ENCODE measurements at regions not wholly inside any gene's neighbourhood (a gene's known extent, or its start where the extent isn't known, plus 50 kb on each side); places are given as distances from the start of the nearest gene placed in this dataset.

DNA sequence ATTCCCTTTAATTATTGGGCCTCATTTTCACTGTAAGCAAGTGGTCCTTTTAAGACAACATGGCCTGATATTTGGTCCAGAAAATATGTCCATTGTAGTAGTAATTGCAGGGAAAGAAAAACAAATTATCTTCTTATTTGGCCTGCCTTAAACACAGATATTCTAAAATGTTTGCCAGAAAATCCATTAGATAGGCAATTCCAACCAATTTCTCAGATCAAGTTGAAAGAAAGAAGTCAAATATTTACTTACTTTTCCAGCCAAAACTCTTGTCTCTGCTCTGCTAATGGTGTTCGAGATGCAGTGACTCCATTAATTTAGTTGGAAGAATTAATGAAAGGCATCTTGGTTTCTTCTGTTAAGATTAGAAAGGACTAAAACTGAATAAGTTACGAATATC is 757.3 kb upstream of the IGFBP3 start:
- DNase-seq (ENCODE audit: low read depth), result no peak

DNA sequence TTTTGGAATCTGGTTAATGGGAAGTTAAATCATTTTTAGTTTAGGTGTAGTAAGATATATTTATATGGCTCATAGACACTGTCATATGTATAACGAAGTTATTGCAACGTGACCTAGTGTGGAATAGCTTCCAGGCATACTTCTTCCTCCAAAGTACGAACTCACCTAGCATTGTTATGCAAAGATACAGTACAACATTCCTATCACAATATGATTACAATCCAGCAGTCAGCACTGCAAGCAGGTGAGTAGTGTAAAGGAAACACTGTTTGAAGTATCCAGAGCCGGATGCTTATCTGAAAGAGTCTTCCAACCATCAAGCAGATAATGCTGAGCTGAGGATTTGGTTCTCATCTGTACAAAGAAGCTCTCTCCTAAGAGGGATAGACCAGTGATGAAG is 754.4 kb upstream of the IGFBP3 start:
- no peak for DNase-seq (ENCODE audit: low read depth)

DNA sequence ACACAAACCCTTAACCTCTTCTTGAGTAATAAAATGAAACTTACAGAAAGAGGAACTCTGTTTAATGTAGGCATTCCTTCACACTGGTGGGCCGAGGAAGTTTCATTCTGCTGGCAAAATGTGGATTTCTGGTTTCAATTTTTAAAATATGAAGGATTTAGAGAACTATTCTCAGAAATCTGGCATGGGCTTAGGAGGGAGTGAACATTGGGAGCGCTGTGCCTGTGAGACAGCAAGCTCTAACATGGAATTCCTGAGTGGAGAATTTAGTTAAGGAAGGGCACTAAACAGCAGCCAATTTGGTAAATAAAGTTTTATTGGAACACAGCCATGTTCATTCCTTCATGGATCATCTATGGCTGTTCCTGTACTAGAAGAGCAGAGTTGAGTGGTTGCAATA is 751.8 kb upstream of the IGFBP3 start:
- no peak for DNase-seq (ENCODE audit: low read depth)

DNA sequence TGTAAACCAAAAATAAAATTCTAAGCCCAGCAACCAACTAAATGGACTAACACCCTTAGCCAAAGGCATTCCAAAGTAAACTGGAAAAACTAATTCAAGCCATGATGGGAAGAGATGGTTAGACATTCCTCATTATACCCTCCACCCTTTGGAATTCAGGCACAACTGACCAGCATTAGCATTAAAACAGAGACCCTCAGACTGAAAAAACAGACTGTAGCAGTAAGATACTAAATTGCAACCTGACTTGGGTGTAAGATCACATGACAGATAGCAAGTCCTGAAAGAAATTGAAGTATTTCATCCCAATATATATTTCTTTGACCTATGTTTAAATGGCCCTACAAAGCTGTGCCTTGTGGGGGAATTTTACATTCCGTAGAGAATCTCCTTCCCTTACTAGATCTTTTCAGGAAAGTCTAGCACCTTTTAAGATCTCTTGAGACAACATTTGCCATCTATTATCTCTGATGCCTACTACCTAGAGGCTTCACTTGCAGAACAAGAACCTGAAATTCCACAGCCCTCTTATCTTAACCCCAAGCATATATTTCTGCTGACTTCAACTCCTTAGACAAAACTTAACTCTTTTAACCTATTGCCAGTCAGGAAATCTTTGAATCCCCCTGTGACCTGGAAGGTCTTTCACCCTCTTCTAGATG is 750.2 kb upstream of the IGFBP3 start:
- no peak for DNase-seq (ENCODE audit: low read depth)

DNA sequence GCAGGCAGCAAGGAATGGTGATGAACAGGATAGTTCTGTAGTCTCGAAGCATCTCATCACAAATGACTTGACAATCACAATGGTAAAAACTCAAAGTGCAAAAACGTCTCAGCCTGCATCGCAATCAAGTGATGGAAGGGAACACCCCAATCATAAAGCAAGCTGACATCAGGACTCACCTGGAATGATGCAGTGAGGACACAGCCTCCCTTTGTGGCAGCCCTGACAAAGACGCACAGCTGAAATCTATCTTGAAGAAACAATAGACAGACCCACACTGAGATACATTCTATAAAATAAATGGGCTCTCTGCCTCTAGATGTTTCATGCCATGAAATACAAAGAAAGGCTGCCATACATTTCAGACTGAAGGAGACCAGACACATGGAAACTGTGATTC is 748.0 kb upstream of the IGFBP3 start:
- DNase-seq (ENCODE audit: low read depth), result no peak

DNA sequence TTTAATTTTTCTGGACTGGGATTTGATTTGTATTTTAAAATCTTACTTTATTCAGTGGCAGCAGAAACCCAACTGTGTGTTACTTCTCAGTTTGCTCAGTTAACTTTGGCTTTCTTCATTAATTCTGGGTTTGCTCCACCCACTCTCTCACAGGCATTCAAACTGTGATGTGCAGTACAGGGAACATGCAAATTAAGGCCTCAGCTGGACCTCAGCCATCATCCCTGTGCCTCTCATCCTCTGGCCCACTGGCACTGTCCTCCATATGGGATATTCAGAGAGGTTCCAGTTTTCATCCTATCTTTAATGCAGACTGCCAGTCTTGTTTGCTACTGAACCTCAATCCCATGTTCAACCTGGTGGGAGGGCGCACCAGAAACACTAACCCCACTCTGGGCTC is 743.4 kb upstream of the IGFBP3 start:
- DNase-seq (ENCODE audit: low read depth), result no peak

DNA sequence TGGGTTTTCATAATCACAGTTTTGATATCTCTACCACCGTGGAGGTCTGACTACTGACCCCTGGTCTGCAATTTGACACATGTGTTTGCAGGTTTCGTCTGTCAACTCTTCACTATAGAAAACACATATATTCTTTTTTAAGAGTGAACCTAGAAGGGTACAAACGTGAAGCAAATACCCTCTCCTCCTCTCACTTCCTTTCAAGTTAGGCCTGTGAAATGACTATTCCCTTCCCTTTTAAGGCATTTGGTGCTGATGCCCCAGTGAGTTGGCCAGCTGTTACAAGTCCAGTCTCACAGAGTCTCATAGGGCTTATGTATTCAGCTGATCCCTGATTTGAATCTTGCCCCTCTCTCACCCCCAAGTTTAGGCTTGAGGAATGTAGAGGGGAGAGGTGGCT is 742.0 kb upstream of the IGFBP3 start:
- no peak for DNase-seq (ENCODE audit: low read depth)

DNA sequence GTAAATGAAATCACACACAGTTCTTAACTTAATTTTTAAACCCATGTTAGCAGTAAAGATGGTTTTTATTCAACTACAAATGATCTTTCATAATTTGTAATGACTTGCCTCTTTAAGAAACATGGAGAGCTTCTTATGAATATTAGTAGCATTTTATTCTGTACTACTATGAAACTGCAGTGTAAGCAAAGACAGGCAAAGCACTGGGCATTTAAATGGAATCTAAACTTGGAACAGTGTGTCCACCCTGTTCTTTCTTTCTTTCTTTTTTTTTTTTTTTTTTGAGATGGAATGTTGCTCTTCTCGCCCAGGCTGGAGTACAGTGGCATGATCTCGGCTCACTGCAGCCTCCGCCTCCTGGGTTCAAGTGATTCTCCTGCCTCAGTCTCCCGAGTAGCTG is 740.4 kb upstream of the IGFBP3 start:
- no peak for DNase-seq (ENCODE audit: low read depth)

DNA sequence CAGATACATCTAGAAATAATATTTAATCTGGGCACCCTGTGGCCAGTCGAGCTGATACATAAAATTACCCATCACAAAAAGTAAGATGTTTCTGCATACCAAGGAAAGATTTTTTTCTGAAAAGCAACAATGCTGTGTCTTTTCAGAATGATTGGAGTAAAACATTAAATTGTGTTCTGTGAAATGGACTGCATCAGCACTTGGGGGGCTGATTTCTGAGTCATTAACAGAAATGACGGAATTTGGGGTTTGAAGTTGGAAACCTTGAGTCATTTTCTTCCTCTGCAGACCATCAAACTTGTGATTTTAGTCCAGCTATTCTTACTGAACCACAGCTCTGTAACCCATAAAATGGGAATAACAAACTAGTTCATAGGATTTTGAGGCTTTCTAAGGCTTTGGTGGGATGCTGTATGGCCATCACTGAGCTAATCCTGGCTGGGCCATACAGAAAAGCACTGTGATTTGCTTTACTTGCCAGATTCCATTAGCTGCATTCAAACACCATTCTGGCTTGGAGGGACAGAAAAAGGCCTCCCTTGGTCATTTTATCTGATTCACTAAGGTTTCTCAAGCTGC is 739.4 kb upstream of the IGFBP3 start:
- DNase-seq (ENCODE audit: low read depth), result peak; percentile 15

DNA sequence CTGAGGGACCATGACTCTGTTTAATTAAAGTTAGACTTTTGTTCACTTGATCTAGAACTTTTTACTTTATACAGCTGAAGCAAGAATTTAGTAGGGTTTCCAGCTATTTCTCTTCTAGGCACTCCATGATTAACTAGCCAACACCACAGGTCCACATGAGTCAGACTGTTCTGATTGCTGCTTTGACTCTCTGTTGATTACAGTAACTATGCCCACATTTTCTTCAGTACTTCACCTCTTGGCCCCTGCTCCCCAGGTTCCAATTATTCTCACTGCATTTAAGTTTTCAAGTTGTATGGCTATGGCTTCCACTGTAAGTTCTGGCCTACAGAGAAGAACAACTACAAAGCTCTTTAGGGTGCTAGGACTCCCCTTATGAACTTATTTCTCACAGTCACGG is 737.2 kb upstream of the IGFBP3 start:
- DNase-seq (ENCODE audit: low read depth), result peak; percentile 29

DNA sequence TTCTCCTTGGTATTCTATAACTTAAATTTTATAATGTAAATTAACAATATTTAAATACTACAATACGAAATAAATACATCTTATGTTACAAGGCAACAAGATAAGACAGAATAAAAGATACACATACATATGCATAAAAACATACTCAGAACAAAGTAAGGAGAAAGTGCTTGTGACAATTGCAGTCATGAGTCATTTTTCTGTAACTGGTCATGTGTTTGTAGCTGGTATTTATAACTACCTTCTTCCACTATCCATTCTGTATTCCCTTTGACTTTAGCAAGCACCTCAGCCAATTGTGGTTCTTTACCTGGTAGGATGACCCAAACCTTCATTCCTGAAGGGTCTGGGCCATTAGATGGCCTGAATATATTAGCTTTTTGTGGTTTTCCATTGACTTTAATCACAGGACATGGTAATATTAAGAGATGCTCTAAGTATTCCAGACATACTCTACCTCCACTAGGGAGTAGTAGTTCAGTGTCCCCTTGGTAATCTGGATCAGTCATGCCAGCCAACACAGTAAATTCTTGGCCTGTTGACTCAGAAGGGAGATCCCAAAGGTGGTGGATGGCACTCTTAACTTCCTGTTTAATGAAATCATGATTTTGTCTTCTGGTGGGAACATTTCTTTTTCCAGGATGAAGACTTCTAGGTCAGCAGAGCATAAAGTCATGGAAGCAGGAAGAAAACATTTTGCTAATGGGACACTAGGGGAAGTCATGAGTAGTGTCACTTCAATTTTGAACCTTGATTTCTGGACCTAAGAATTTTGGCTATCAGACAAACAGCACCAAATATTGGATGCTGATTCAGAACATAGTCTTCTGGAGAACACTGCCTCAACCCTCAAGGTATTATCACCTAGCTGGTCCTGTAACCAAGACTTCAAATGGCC is 733.7 kb upstream of the IGFBP3 start:
- DNase-seq (ENCODE audit: low read depth), result peak; percentile 71

DNA sequence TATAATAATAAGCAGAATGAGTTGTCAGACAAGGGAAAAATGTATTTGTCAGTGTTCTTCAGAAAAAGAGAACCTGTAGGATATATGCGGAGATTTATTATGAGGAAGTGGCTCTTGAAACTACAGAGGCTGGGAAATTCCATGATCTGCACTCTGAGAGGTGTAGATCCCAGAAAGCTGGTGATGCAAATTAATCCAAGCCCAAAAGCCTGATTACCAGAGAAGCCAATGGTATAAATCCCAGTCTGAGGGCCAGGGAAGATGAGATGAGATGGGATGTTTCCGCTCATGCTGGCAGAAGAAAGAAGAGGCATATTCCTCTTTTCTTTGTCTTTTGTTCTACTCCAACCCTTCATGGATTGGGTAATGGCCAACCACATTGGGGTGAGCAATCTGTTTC is 732.8 kb upstream of the IGFBP3 start:
- no peak for DNase-seq (ENCODE audit: low read depth)

DNA sequence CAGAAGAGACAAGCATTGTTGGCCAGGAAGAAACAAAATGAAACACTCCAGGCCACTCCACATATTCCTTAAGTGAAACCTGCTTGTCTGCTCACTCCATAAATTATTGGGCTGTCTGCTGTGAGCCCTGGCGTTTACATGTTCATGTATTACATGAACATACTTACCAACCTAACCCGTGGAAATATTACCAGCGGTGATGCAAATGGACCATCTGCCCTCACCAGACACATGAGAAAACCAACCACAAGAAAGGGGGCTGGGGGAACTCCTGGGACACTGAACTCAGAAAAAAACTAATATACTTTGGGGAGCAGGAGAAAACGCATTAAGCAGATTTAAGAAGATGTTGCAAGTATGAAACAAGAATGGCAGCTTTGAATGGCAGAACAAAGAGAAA is 731.2 kb upstream of the IGFBP3 start:
- DNase-seq (ENCODE audit: low read depth), result no peak

DNA sequence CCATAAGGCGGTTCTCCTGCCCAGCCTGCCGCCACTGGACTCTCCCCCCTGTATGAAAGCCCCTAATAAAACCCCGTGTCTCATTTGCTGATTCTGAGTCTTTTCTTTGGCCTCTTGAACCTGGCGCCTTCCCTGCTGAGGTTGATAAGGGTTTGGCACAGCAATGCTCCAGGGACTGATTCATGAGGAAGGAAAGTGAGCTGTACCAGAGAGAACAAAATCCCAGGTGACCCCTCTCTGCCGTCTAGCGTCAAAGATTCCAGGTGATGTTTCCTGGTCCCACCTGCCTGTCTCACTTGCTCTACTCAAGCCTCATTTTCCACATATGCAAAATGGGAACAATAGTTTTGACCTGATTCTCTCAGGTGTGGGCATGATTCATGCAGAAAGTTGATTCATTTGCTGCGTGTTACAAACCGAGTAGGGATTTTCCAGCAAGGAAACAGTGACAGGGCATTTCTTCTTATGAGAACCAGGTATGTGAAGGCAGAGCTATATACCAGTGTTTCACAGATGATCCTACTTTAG is 730.6 kb upstream of the IGFBP3 start:
- DNase-seq (ENCODE audit: low read depth), result peak; percentile 14

DNA sequence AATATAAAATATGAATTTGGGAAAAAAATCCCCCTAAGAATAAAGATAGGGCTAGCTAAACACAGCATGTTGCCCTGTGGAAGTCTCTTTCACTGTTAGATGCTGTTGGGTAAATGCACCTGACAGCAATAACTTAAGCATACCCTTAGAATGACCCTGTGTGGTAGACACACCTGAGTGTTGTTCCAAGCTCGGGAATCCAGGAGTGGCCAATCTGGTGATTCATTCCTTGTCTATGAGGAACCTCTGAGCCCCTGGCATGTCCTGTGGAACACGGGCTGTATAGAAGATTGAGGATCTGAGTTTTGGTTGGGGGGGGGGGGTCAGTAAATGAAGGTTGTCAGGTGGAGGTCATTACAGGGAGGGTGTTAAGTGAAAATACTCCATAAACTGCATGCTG is 730.0 kb upstream of the IGFBP3 start:
- peak; percentile 39 for DNase-seq (ENCODE audit: low read depth)

DNA sequence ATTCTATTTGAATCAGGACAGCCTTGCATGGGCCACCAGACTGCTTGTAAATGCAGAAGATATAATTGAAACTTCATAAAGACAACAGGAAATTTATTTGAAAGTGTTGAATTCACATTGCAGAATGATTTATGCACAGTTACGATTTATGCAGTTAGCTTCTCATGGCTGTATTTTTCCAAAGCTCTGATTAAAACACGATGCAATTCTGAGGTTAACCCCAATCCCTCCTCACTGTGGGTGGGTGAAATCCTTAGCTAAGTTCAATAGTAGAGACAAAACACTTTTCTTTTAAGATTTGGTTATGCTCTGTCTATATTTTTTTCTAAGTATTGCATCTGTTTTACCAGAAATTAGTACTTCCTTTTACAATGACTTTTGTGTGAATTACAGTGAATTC is 728.8 kb upstream of the IGFBP3 start:
- DNase-seq (ENCODE audit: low read depth), result no peak

DNA sequence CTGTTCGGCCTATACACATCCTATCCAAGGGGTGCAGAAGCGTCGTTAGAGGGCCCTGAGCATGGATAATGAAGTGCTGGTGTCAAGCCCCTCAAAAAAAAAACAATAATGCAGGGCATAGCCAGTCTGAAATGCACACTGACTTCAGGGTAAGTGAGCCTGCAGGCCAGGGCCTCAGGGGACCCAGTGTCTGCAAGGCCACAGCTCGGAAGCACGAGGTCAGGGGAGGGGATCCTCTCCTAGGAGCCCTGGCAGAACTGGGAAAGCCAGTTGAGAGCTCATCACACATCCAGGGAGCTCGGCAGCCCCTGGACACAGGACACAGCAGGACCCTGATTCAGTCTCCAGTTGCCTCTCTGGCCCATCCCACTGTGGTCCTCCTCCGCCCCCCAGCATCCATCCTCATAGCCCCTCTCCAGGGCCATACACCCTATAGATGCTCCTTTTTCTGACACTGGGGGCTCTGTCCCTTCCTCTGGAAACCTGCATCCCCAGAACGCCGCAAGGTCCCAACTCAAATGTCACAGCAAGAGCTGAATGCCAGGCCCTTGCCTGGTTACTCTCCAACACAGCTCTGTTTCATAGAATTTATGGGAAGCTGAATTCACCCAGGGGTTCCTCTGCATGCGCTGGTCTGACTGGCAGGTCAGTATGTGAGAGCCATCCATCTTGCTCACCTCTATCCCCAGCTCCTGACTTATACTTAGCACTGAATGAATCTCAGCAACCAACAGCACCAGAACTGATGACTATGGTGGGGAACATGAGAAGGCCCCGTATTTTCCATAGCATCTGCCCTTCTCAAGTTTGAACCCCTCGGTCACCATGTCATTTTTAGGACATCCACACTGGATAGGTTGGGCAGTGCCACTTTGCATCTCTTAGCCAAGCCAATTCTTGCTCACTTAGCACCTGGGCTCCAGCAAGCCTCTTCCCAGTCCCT is 717.0 kb upstream of the IGFBP3 start:
- DNase-seq (ENCODE audit: low read depth), result no peak

DNA sequence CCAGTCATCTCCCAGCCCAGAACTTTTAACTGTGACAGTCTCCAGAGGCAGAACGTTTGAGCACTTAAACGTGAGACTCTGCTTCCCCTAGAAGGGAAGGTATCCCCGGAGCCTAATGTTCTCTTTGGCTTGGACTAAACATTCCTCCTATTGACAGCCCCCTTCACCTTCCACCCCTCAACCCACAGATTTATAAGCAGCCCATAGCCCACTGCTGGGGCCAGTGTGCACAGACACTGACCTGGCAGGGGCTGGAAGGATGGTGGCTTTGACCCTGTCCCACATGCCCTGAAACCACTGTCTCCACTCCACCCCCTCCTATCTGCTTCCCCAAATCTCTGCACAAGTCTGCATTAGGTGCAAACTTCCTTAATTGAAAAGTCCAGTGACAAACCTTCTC is 715.0 kb upstream of the IGFBP3 start:
- DNase-seq (ENCODE audit: low read depth), result no peak

DNA sequence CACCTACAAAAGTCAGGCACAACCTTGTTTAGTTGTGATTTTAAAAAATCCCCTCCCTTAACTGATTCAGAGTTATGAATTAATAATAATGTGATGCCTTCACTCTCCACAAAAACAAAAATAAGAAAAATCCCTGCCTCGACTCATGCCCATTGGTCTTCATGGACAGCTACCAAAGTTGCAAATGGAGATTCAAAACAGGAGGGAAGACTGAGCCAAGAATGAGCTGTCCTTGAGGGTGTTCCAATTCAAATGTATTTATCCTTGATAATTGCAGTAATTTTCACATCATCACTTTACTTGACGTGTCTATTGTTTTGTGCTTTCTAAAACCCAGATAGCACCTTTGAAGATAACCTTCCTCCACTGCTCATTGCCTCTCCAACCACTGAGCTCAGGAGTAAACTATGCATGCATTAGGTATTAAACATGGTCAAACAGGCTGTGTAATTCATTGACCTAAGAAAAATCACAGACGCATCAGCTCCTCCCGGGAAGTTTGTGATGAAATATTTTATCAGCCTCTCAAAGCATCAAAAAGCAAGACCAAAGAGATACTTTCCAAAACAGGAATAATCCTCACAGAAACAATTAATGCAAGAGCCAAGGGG is 712.7 kb upstream of the IGFBP3 start:
- no peak for DNase-seq (ENCODE audit: low read depth)

DNA sequence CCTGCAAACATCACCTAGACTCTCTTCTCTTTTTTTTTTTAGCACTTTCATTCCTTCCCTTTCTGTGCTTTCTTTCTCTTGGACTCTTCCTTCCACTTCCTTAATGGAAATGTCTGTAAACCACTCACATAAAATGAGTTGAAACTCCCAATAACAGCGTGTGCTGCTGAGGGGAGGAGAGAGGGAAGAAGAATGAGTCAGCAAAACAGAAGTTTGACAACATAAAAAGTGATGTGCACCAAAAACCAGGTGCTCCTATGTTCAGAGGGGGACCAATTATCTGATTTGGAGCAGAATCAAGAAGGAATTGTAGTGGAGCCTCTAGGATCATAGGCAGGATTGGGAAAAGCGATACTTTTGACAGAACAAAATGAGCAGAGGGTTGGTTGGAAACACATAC is 712.1 kb upstream of the IGFBP3 start:
- DNase-seq (ENCODE audit: low read depth), result peak; percentile 11

DNA sequence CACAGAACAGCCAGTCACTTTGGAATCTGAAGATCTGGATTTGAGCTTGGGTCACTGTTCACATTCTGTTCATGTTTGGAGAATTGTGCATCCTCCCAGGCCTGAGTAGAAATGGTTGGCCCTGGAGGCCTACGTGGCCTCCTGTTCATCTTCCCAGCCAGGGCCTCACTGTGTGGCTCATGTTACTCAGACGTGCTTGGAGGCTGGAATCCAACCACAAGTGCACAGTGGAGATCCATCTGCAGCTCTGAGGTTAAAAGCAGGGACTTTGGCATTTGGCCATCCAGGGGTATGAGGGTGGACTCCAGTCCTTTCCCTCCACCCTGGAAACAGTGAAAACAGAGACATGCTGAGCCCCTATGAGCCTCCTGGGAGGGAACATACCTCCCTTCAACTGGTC is 709.0 kb upstream of the IGFBP3 start:
- peak; percentile 78 for DNase-seq (ENCODE audit: low read depth)
